IMR-90 (cell line): ENCODE measurements at regions not wholly inside any gene's neighbourhood (a gene's known extent, or its start where the extent isn't known, plus 50 kb on each side); places are given as distances from the start of the nearest gene placed in this dataset.

ENCODE experiments used
- ATAC-seq: fragments of 200-7000 bp; cut with Tn5 transposase; 2 replicates; pipeline ENCODE4 v1.9.1; 2020; ENCODE audit warnings: low read depth, mild to moderate bottlenecking, moderate library complexity
- BruUV-seq: library from RNA; stranded (reverse); fragments of 400-500 nt; replicated peaks from 2 replicates; lab custom pipeline; 2021; lab: Mats Ljungman, UMichigan
- CTCF ChIA-PET: fragments of 300-600 bp; formaldehyde crosslinking; extraction: SDS; loops from one replicate; lab custom pipeline; 2021; ENCODE audit warnings: antibody characterized with exemption; lab: Yijun Ruan, JAX
- POLR2A ChIA-PET: fragments of 300-600 bp; sonication (Branson Sonifier 250); formaldehyde crosslinking; loops from one replicate; lab custom pipeline; 2022; ENCODE audit warnings: antibody characterized with exemption; ENCODE audit not compliant: unreplicated experiment; lab: Charles Lee
- DNase-seq: peaks from one replicate; pipeline ENCODE4 v3.0.0; 2013
- H2AFZ ChIP-seq: replicated peaks from 2 replicates; pipeline ENCODE3; 2013; ENCODE audit warnings: low read length, mild to moderate bottlenecking; ENCODE audit not compliant: poor library complexity
- H2AK5ac ChIP-seq: 2 replicates; pipeline ENCODE4 v1.6.1; 2013; ENCODE audit warnings: low read depth, low read length, inconsistent platforms
- H2AK9ac ChIP-seq: replicated peaks from 2 replicates; pipeline ENCODE3; 2013; ENCODE audit warnings: mild to moderate bottlenecking, low read depth, low read length, moderate library complexity; ENCODE audit not compliant: poor library complexity
- H2BK120ac ChIP-seq: 2 replicates; pipeline ENCODE4 v1.6.1; 2013; ENCODE audit warnings: low read depth, low read length, inconsistent platforms
- H2BK15ac ChIP-seq: 3 replicates; pipeline ENCODE4 v1.6.1; 2013; ENCODE audit warnings: low read depth, low read length, inconsistent platforms
- H2BK20ac ChIP-seq: 2 replicates; pipeline ENCODE4 v1.6.1; 2013; ENCODE audit warnings: low read depth, mild to moderate bottlenecking, inconsistent platforms, low read length, moderate library complexity
- H2BK5ac ChIP-seq: 2 replicates; pipeline ENCODE4 v1.6.1; 2013; ENCODE audit warnings: mild to moderate bottlenecking, low read depth, low read length, inconsistent platforms; ENCODE audit not compliant: poor library complexity, severe bottlenecking
- H3K14ac ChIP-seq: replicated peaks from 2 replicates; pipeline ENCODE4 v1.6.1; 2013; ENCODE audit warnings: low read depth, low read length, inconsistent platforms
- H3K18ac ChIP-seq: 2 replicates; pipeline ENCODE4 v1.6.1; 2013; ENCODE audit warnings: low read depth, low read length, control low read depth
- H3K23ac ChIP-seq: 2 replicates; pipeline ENCODE4 v1.6.1; 2013; ENCODE audit warnings: low read depth, low read length, inconsistent platforms
- H3K27ac ChIP-seq: 2 replicates; pipeline ENCODE4 v1.5.1; 2013; ENCODE audit warnings: mild to moderate bottlenecking, control low read depth, low read length; ENCODE audit not compliant: insufficient read depth
- H3K27me3 ChIP-seq: 2 replicates; pipeline ENCODE4 v1.6.1; 2013; ENCODE audit warnings: low read length; ENCODE audit not compliant: control insufficient read depth, insufficient read depth
- H3K36me3 ChIP-seq: 2 replicates; pipeline ENCODE4 v1.6.1; 2013; ENCODE audit warnings: low read length, mixed read lengths; ENCODE audit not compliant: control insufficient read depth, insufficient read depth
- H3K4ac ChIP-seq: 2 replicates; pipeline ENCODE4 v1.6.1; 2013; ENCODE audit warnings: low read depth, low read length, inconsistent platforms
- H3K4me1 ChIP-seq: 2 replicates; pipeline ENCODE4 v1.6.1; 2013; ENCODE audit warnings: low read length, mixed read lengths; ENCODE audit not compliant: control insufficient read depth, insufficient read depth
- H3K4me2 ChIP-seq: 2 replicates; pipeline ENCODE4 v1.6.1; 2013; ENCODE audit warnings: low read depth, mild to moderate bottlenecking, control low read depth, low read length, moderate library complexity
- H3K4me3 ChIP-seq: 2 replicates; pipeline ENCODE4 v1.5.1; 2013; ENCODE audit warnings: low read depth, mild to moderate bottlenecking, control low read depth, low read length, moderate library complexity; ENCODE audit not compliant: insufficient read depth
- H3K56ac ChIP-seq: 2 replicates; pipeline ENCODE4 v1.6.1; 2013; ENCODE audit warnings: low read length, inconsistent platforms; ENCODE audit not compliant: insufficient read depth; ENCODE audit errors: extremely low read depth
- H3K79me1 ChIP-seq, 2 experiments: 2 replicates each; pipeline ENCODE4 v1.6.1; 2013; ENCODE audit warnings: low read length in 2 of 2, inconsistent platforms in 1 of 2, low read depth in 1 of 2
- H3K9ac ChIP-seq: 2 replicates; pipeline ENCODE4 v1.6.1; 2013; ENCODE audit warnings: low read depth, low read length, control low read depth
- H3K9me1 ChIP-seq: 2 replicates; pipeline ENCODE4 v1.6.1; 2013; ENCODE audit warnings: low read length, inconsistent platforms; ENCODE audit not compliant: insufficient read depth
- H3K9me3 ChIP-seq: 2 replicates; pipeline ENCODE4 v1.6.1; 2013; ENCODE audit warnings: low read length; ENCODE audit not compliant: control insufficient read depth, insufficient read depth
- H4K20me1 ChIP-seq: 2 replicates; pipeline ENCODE4 v1.6.1; 2013; ENCODE audit warnings: low read length, inconsistent platforms; ENCODE audit not compliant: insufficient read depth
- H4K5ac ChIP-seq: 2 replicates; pipeline ENCODE4 v1.6.1; 2013; ENCODE audit warnings: mild to moderate bottlenecking, low read depth, low read length, control low read depth
- H4K8ac ChIP-seq, 2 experiments: 2 replicates each; pipeline ENCODE4 v1.6.1; 2013; ENCODE audit warnings: low read depth in 2 of 2, low read length in 2 of 2, control low read depth in 1 of 2, inconsistent platforms in 1 of 2
- H4K91ac ChIP-seq: 2 replicates; pipeline ENCODE4 v1.6.1; 2013; ENCODE audit warnings: low read depth, low read length, inconsistent platforms; ENCODE audit not compliant: insufficient read depth
- CEBPB ChIP-seq: IDR thresholded peaks from 2 replicates; pipeline ENCODE4 v1.6.1; 2012; ENCODE audit warnings: low read depth, low read length, improper control_type of control experiment
- MAZ ChIP-seq: IDR thresholded peaks from 2 replicates; pipeline ENCODE4 v1.6.1; 2012; ENCODE audit warnings: low read depth, mild to moderate bottlenecking, low read length, improper control_type of control experiment, moderate library complexity, borderline replicate concordance
- WGBS, 2 experiments: methylation state at CpG; one replicate each; pipeline versions ENCODE4 v1.1.5 to v1.1.7; 2013; ENCODE audit warnings: missing lambda C conversion rate in 2 of 2; ENCODE audit not compliant: insufficient read length in 1 of 2; ENCODE audit errors: extremely low coverage in 2 of 2; 5-methylcytosine and 5-hydroxymethylcytosine counted together
- dilution Hi-C: fragments of 300-500 bp; cut with HindIII; formaldehyde crosslinking; loops from one replicate; pipeline ENCODE4 v1.14.3; 2018; ENCODE audit warnings: low sequenced_read_pairs; ENCODE audit not compliant: unreplicated experiment
- in situ Hi-C: fragments of 300-500 bp; cut with MboI; formaldehyde crosslinking; loops from 3 replicates; pipeline ENCODE4 v1.14.3; 2019; ENCODE audit warnings: low sequenced_read_pairs, inconsistent platforms, mixed read lengths
- intact Hi-C: fragments of 100-400 bp; cut with micrococcal nuclease; formaldehyde crosslinking; loops from 2 replicates; pipeline ENCODE4 v1.10.0; 2022

DNA sequence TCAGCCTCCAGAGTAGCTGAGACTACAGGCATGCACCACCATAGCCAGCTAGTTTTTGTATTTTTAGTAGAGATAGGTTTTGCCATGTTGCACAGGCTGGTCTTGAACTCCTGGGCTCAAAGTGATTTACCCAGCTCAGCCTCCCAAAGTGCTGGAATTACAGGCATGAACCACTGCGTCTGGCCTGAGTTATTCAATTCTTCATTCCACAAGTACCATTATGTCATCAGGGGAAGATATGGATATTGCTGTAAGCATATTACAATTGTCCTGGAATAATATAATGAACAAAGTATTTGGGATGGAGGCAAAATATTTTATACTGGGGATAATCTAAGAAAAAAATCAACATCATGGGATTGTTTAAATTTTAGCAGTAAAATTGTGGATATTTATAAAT lies 646.0 kb upstream of the SLITRK6 start:
- Histone ChIP-seq H3K18ac (no peak overlapping the region), H2AK5ac (no peak overlapping the region), H3K9me3 (no peaks in the 10 kb centered on the region), H3K9me1 (no peaks in the 10 kb centered on the region), H4K5ac (no peak overlapping the region), H2BK5ac (no peak overlapping the region), H2BK120ac (no peak overlapping the region), H4K91ac (no peak overlapping the region), H2AK9ac (no peak overlapping the region), H3K27me3 (no peaks in the 10 kb centered on the region), H3K9ac (no peak overlapping the region), H3K23ac (no peak overlapping the region), H3K79me1 (no peaks in the 10 kb centered on the region), H4K20me1 (no peaks in the 10 kb centered on the region), H2AFZ (no peak overlapping the region), H4K8ac (no peak overlapping the region), H2BK15ac (no peak overlapping the region), H3K27ac (no peak overlapping the region), H3K56ac (no peak overlapping the region), H3K4me3 (no peak overlapping the region), H3K14ac (no peak overlapping the region), H3K4ac (no peak overlapping the region), H3K36me3 (no peaks in the 10 kb centered on the region), H2BK20ac (no peak overlapping the region), H3K4me2 (no peak overlapping the region), H3K4me1 (no peaks in the 10 kb centered on the region)
- intact Hi-C loops (no loop called here), in situ Hi-C loops (no loop called here), dilution Hi-C loops (no loop called here)
- no TSS peak for BruUV-seq
- DNase-seq: no peak
- ATAC-seq: no peak
- WGBS, 2 experiments: no CpG with 5 or more reads among the region's 1 CpG
- CTCF ChIA-PET: no interaction called here
- TF ChIP-seq CEBPB: no peak
- TF ChIP-seq MAZ: no peak
- POLR2A ChIA-PET: no interaction called here
